ENCODE measurements at regions not wholly inside any gene's neighbourhood (a gene's known extent, or its start where the extent isn't known, plus 50 kb on each side); places are given as distances from the start of the nearest gene placed in this dataset.

DNA sequence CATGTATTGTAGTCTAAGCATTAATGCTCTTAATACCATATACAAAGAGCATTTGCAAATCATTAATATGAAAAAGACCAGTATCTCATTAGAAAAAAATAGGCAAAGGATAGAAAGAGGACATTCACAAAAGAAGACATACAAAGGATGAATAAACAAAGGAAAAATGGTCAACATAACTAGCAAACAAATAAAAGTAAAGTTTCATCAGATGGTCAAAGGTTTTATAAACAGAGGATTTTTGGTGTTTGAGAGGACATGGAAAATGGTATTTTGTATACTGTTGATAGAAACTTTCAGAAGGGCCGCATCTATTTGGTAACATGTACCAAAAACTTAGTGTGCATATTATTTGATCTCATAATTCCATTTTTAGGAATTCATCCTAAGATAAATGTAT is 414.8 kb downstream of the PIK3R1 start:
- Histone ChIP-seq H3K9me3 (ENCODE audit: control extremely low read depth in 1 of 5, control insufficient read depth in 4 of 5, insufficient read depth in 2 of 5, low read depth in 1 of 5, low read length in 4 of 5) (no peaks in the 10 kb centered on the region), H3K4me1 (ENCODE audit: control extremely low read depth in 1 of 4, control insufficient read depth in 4 of 4, insufficient read depth in 4 of 4, low read length in 3 of 4) (no peaks in the 10 kb centered on the region), H3K36me3 (ENCODE audit: control insufficient read depth in 4 of 4, insufficient read depth in 4 of 4, low read length in 3 of 4) (no peaks in the 10 kb centered on the region), H3K27me3 (replicated peaks in 2 of 5; ENCODE audit: control insufficient read depth in 4 of 5, insufficient read depth in 5 of 5, low read length in 4 of 5) (no peaks in the 10 kb centered on the region), H3K4me3 (ENCODE audit: control insufficient read depth in 1 of 7, extremely low read depth in 1 of 7, insufficient read depth in 4 of 7, low read depth in 2 of 7, low read length in 6 of 7) (no peak overlapping the region), H3K27ac (ENCODE audit: insufficient read depth in 1 of 2, low read depth in 1 of 2, low read length in 2 of 2, poor library complexity in 1 of 2, severe bottlenecking in 2 of 2) (no peak overlapping the region)
- DNase-seq = no peak
- WGBS (ENCODE audit: insufficient coverage) = no CpG with 5 or more reads among the region's 1 CpG
- CTCF ChIA-PET = no interaction called here
- POLR2A ChIA-PET = no interaction called here

DNA sequence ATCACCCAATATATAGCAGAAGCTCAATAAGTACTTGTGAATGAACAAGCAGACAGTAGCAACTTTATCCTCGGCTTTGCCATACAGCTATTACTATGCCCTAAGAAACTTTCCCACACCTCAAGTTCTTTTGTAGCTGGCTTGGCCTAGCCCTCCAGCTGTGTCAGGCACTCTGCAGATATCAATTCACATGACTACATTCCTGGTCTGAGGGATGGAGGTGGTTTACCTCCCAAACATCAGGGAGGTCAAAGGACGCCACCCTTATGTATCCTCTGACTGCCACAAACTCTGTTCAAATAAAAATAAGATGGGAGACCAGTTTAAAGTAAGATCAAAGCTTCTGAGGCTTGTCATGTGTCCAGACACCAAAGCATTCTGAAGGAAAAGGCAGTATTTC is 416.3 kb downstream of the PIK3R1 start:
- DNase-seq = no peak

DNA sequence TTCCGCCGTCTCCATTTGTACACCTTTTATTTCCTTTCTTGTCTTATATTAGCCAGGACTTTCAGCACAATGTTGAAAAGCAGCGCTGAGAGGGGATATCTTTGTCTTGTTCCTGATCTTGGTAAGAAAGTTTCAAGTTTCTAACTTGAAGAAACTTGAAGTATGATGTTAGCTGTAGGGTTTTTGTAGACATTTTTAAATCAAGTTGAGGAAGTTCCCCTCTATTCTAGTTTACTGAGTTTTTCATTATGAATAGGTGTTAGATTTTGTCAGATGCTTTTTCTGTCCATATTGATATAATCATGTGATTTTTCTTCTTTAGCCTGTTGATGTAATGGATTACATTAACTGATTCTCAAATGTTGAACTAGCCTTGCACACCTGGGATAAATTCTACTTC is 425.7 kb downstream of the PIK3R1 start:
- POLR2A ChIA-PET = no interaction called here
- Histone ChIP-seq H3K27ac (ENCODE audit: insufficient read depth in 1 of 2, low read depth in 1 of 2, low read length in 2 of 2, poor library complexity in 1 of 2, severe bottlenecking in 2 of 2) (no peak overlapping the region), H3K4me3 (ENCODE audit: control insufficient read depth in 1 of 7, extremely low read depth in 1 of 7, insufficient read depth in 4 of 7, low read depth in 2 of 7, low read length in 6 of 7) (no peak overlapping the region), H3K27me3 (replicated peaks in 2 of 5; ENCODE audit: control insufficient read depth in 4 of 5, insufficient read depth in 5 of 5, low read length in 4 of 5) (peaks cover 0 to 1% (median 0%) of the 10 kb centered on the region in 5 experiments), H3K9me3 (ENCODE audit: control extremely low read depth in 1 of 5, control insufficient read depth in 4 of 5, insufficient read depth in 2 of 5, low read depth in 1 of 5, low read length in 4 of 5) (no peaks in the 10 kb centered on the region), H3K36me3 (ENCODE audit: control insufficient read depth in 4 of 4, insufficient read depth in 4 of 4, low read length in 3 of 4) (no peaks in the 10 kb centered on the region), H3K4me1 (ENCODE audit: control extremely low read depth in 1 of 4, control insufficient read depth in 4 of 4, insufficient read depth in 4 of 4, low read length in 3 of 4) (no peaks in the 10 kb centered on the region)
- no peak for DNase-seq
- WGBS (ENCODE audit: insufficient coverage) = 100% methylated on average over 1 of the region's 3 CpGs
- CTCF ChIA-PET = no interaction called here

More for the DNA sequence above, 416.3 kb downstream of the PIK3R1 start:
- Histone ChIP-seq H3K4me3 (ENCODE audit: control insufficient read depth in 1 of 7, extremely low read depth in 1 of 7, insufficient read depth in 4 of 7, low read depth in 2 of 7, low read length in 6 of 7) (no peak overlapping the region), H3K4me1 (ENCODE audit: control extremely low read depth in 1 of 4, control insufficient read depth in 4 of 4, insufficient read depth in 4 of 4, low read length in 3 of 4) (no peaks in the 10 kb centered on the region), H3K27ac (ENCODE audit: insufficient read depth in 1 of 2, low read depth in 1 of 2, low read length in 2 of 2, poor library complexity in 1 of 2, severe bottlenecking in 2 of 2) (no peak overlapping the region), H3K9me3 (ENCODE audit: control extremely low read depth in 1 of 5, control insufficient read depth in 4 of 5, insufficient read depth in 2 of 5, low read depth in 1 of 5, low read length in 4 of 5) (no peaks in the 10 kb centered on the region), H3K27me3 (replicated peaks in 2 of 5; ENCODE audit: control insufficient read depth in 4 of 5, insufficient read depth in 5 of 5, low read length in 4 of 5) (no peaks in the 10 kb centered on the region), H3K36me3 (ENCODE audit: control insufficient read depth in 4 of 4, insufficient read depth in 4 of 4, low read length in 3 of 4) (no peaks in the 10 kb centered on the region)
- ChIA-PET POLR2A (no interaction called here), CTCF (no interaction called here)
- WGBS (ENCODE audit: insufficient coverage) = 100% methylated on average over 1 of the region's 2 CpGs

GRCh38 chr5:68643064-68643463 is 427.5 kb downstream of the PIK3R1 start:
- peaks cover 0 to 1% (median 0%) of the 10 kb centered on the region in 5 experiments for H3K27me3 ChIP-seq (replicated peaks in 2 of 5; ENCODE audit: control insufficient read depth in 4 of 5, insufficient read depth in 5 of 5, low read length in 4 of 5)
- ChIA-PET CTCF (no interaction called here), POLR2A (interaction anchor here (0.6 kb wide), 1 partner anchor 340 kb away, joined by 4 read pairs; no protein-coding TSS in a partner anchor)
- no CpG with 5 or more reads among the region's 1 CpG for WGBS (ENCODE audit: insufficient coverage)
- no peak for DNase-seq
- no peaks in the 10 kb centered on the region for H3K36me3 ChIP-seq (ENCODE audit: control insufficient read depth in 4 of 4, insufficient read depth in 4 of 4, low read length in 3 of 4)
- H3K9me3 ChIP-seq (ENCODE audit: control extremely low read depth in 1 of 5, control insufficient read depth in 4 of 5, insufficient read depth in 2 of 5, low read depth in 1 of 5, low read length in 4 of 5) = no peaks in the 10 kb centered on the region
- H3K27ac ChIP-seq (ENCODE audit: insufficient read depth in 1 of 2, low read depth in 1 of 2, low read length in 2 of 2, poor library complexity in 1 of 2, severe bottlenecking in 2 of 2) = no peak overlapping the region
- no peak overlapping the region for H3K4me3 ChIP-seq (ENCODE audit: control insufficient read depth in 1 of 7, extremely low read depth in 1 of 7, insufficient read depth in 4 of 7, low read depth in 2 of 7, low read length in 6 of 7)
- no peaks in the 10 kb centered on the region for H3K4me1 ChIP-seq (ENCODE audit: control extremely low read depth in 1 of 4, control insufficient read depth in 4 of 4, insufficient read depth in 4 of 4, low read length in 3 of 4)

GRCh38 chr5:68644971-68645370 is 429.4 kb downstream of the PIK3R1 start:
- 90% methylated on average over 3 of the region's 3 CpGs for WGBS (ENCODE audit: insufficient coverage)
- POLR2A ChIA-PET = no interaction called here
- CTCF ChIA-PET = interaction anchor here (0.8 kb wide), 1 partner anchor 16 kb away, joined by 3 read pairs; no protein-coding TSS in a partner anchor

GRCh38 chr5:68646144-68646543 is 430.6 kb downstream of the PIK3R1 start:
- Histone ChIP-seq H3K9me3 (ENCODE audit: control extremely low read depth in 1 of 5, control insufficient read depth in 4 of 5, insufficient read depth in 2 of 5, low read depth in 1 of 5, low read length in 4 of 5) (no peaks in the 10 kb centered on the region), H3K4me1 (ENCODE audit: control extremely low read depth in 1 of 4, control insufficient read depth in 4 of 4, insufficient read depth in 4 of 4, low read length in 3 of 4) (no peaks in the 10 kb centered on the region), H3K4me3 (ENCODE audit: control insufficient read depth in 1 of 7, extremely low read depth in 1 of 7, insufficient read depth in 4 of 7, low read depth in 2 of 7, low read length in 6 of 7) (no peak overlapping the region), H3K36me3 (ENCODE audit: control insufficient read depth in 4 of 4, insufficient read depth in 4 of 4, low read length in 3 of 4) (no peaks in the 10 kb centered on the region), H3K27me3 (replicated peaks in 2 of 5; ENCODE audit: control insufficient read depth in 4 of 5, insufficient read depth in 5 of 5, low read length in 4 of 5) (no peaks in the 10 kb centered on the region), H3K27ac (ENCODE audit: insufficient read depth in 1 of 2, low read depth in 1 of 2, low read length in 2 of 2, poor library complexity in 1 of 2, severe bottlenecking in 2 of 2) (no peak overlapping the region)
- no CpG with 5 or more reads among the region's 1 CpG for WGBS (ENCODE audit: insufficient coverage)
- no peak for DNase-seq
- ChIA-PET POLR2A (interaction anchor here (0.7 kb wide), 1 partner anchor 853 kb away, joined by 3 read pairs; no protein-coding TSS in a partner anchor), CTCF (no interaction called here)

More at GRCh38 chr5:68644971-68645370, 429.4 kb downstream of the PIK3R1 start:
- Histone ChIP-seq H3K36me3 (ENCODE audit: control insufficient read depth in 4 of 4, insufficient read depth in 4 of 4, low read length in 3 of 4) (no peaks in the 10 kb centered on the region), H3K4me1 (ENCODE audit: control extremely low read depth in 1 of 4, control insufficient read depth in 4 of 4, insufficient read depth in 4 of 4, low read length in 3 of 4) (no peaks in the 10 kb centered on the region), H3K27me3 (replicated peaks in 2 of 5; ENCODE audit: control insufficient read depth in 4 of 5, insufficient read depth in 5 of 5, low read length in 4 of 5) (no peaks in the 10 kb centered on the region), H3K27ac (ENCODE audit: insufficient read depth in 1 of 2, low read depth in 1 of 2, low read length in 2 of 2, poor library complexity in 1 of 2, severe bottlenecking in 2 of 2) (no peak overlapping the region), H3K4me3 (ENCODE audit: control insufficient read depth in 1 of 7, extremely low read depth in 1 of 7, insufficient read depth in 4 of 7, low read depth in 2 of 7, low read length in 6 of 7) (no peak overlapping the region), H3K9me3 (ENCODE audit: control extremely low read depth in 1 of 5, control insufficient read depth in 4 of 5, insufficient read depth in 2 of 5, low read depth in 1 of 5, low read length in 4 of 5) (no peaks in the 10 kb centered on the region)
- no peak for DNase-seq

- Histone ChIP-seq H3K27ac (ENCODE audit: insufficient read depth in 1 of 2, low read depth in 1 of 2, low read length in 2 of 2, poor library complexity in 1 of 2, severe bottlenecking in 2 of 2) (no peak overlapping the region), H3K27me3 (replicated peaks in 2 of 5; ENCODE audit: control insufficient read depth in 4 of 5, insufficient read depth in 5 of 5, low read length in 4 of 5) (no peaks in the 10 kb centered on the region), H3K4me3 (ENCODE audit: control insufficient read depth in 1 of 7, extremely low read depth in 1 of 7, insufficient read depth in 4 of 7, low read depth in 2 of 7, low read length in 6 of 7) (no peak overlapping the region), H3K4me1 (ENCODE audit: control extremely low read depth in 1 of 4, control insufficient read depth in 4 of 4, insufficient read depth in 4 of 4, low read length in 3 of 4) (no peaks in the 10 kb centered on the region), H3K36me3 (ENCODE audit: control insufficient read depth in 4 of 4, insufficient read depth in 4 of 4, low read length in 3 of 4) (no peaks in the 10 kb centered on the region), H3K9me3 (ENCODE audit: control extremely low read depth in 1 of 5, control insufficient read depth in 4 of 5, insufficient read depth in 2 of 5, low read depth in 1 of 5, low read length in 4 of 5) (no peaks in the 10 kb centered on the region)
- CTCF ChIA-PET = no interaction called here
- no peak for DNase-seq
- 100% methylated on average over 2 of the region's 3 CpGs for WGBS (ENCODE audit: insufficient coverage)
- POLR2A ChIA-PET = no interaction called here
Measured at GRCh38 chr5:68647743-68648142, 432.2 kb downstream of the PIK3R1 start.

Measured in common myeloid progenitor, CD34-positive (primary cell).